KMS-11 (cell line): ENCODE measurements at regions not wholly inside any gene's neighbourhood (a gene's known extent, or its start where the extent isn't known, plus 50 kb on each side); places are given as distances from the start of the nearest gene placed in this dataset.

Experiments used
- H2AFZ ChIP-seq: fragments of 200-600 bp; sonication (generic); 2 replicates; pipeline ENCODE4 v1.6.1; 2016; ENCODE audit warnings: antibody characterized with exemption, mixed run types, low read depth
- H3K27ac ChIP-seq: fragments of 200-600 bp; sonication (generic); 2 replicates; pipeline ENCODE4 v1.6.1; 2016; ENCODE audit warnings: mild to moderate bottlenecking, mixed run types
- H3K27me3 ChIP-seq: fragments of 200-600 bp; sonication (generic); 2 replicates; pipeline ENCODE4 v1.6.1; 2017; ENCODE audit warnings: mild to moderate bottlenecking, low read depth, mixed run types, moderate library complexity; ENCODE audit not compliant: insufficient read depth
- H3K36me3 ChIP-seq: fragments of 200-600 bp; sonication (generic); 2 replicates; pipeline ENCODE4 v1.6.1; 2017; ENCODE audit warnings: mild to moderate bottlenecking, mixed run types; ENCODE audit not compliant: insufficient read depth
- H3K4me1 ChIP-seq: fragments of 200-600 bp; sonication (generic); 2 replicates; pipeline ENCODE4 v1.6.1; 2016; ENCODE audit warnings: mild to moderate bottlenecking, low read depth, mixed run types; ENCODE audit not compliant: poor library complexity, severe bottlenecking
- H3K4me2 ChIP-seq: fragments of 200-600 bp; sonication (generic); 2 replicates; pipeline ENCODE4 v1.7.0; 2016; ENCODE audit warnings: mild to moderate bottlenecking, mixed run types
- H3K4me3 ChIP-seq: fragments of 200-600 bp; sonication (generic); IDR thresholded peaks from 2 replicates; pipeline ENCODE4 v1.6.1; 2017; ENCODE audit warnings: low read depth, low read length, mixed read lengths; ENCODE audit not compliant: insufficient read depth
- H3K79me2 ChIP-seq: fragments of 200-600 bp; sonication (generic); 2 replicates; pipeline ENCODE4 v1.6.1; 2016; ENCODE audit warnings: low read depth, mixed run types; ENCODE audit not compliant: insufficient read depth
- H3K9ac ChIP-seq: fragments of 200-600 bp; sonication (generic); 2 replicates; pipeline ENCODE4 v1.6.1; 2016; ENCODE audit warnings: mild to moderate bottlenecking, mixed run types
- H4K20me1 ChIP-seq: fragments of 200-600 bp; sonication (generic); 2 replicates; pipeline ENCODE4 v1.6.1; 2016; ENCODE audit warnings: mild to moderate bottlenecking, mixed run types; ENCODE audit not compliant: insufficient read depth
- CTCF ChIP-seq: fragments of 200-600 bp; sonication (generic); conservative IDR thresholded peaks from 2 replicates; pipeline ENCODE4 v1.6.1; 2017; ENCODE audit warnings: low read depth, mild to moderate bottlenecking, antibody characterized with exemption, low read length, moderate library complexity, mixed read lengths

- Histone ChIP-seq H3K27ac (no peak overlapping the region), H3K27me3 (no peaks in the 10 kb centered on the region), H3K36me3 (no peaks in the 10 kb centered on the region), H4K20me1 (no peaks in the 10 kb centered on the region), H3K79me2 (no peaks in the 10 kb centered on the region), H2AFZ (no peak overlapping the region), H3K4me3 (no peak overlapping the region), H3K4me2 (no peak overlapping the region), H3K4me1 (no peaks in the 10 kb centered on the region), H3K9ac (no peak overlapping the region)
- no peak for TF ChIP-seq CTCF
Measured at GRCh38 chr13:22201375-22201925, 530.6 kb downstream of the FGF9 start.

- H3K27ac ChIP-seq: no peak overlapping the region
- H4K20me1 ChIP-seq: no peaks in the 10 kb centered on the region
- no peaks in the 10 kb centered on the region for H3K4me1 ChIP-seq
- H3K36me3 ChIP-seq: no peaks in the 10 kb centered on the region
- H3K79me2 ChIP-seq: no peaks in the 10 kb centered on the region
- no peak for TF ChIP-seq CTCF
- no peak overlapping the region for H3K4me3 ChIP-seq
- no peak overlapping the region for H2AFZ ChIP-seq
- no peak overlapping the region for H3K4me2 ChIP-seq
- H3K9ac ChIP-seq: no peak overlapping the region
- no peaks in the 10 kb centered on the region for H3K27me3 ChIP-seq
Measured at GRCh38 chr13:22210134-22210930, 539.5 kb downstream of the FGF9 start.

GRCh38 chr13:22211876-22212275 is 541.0 kb downstream of the FGF9 start:
- Histone ChIP-seq H3K36me3 (no peaks in the 10 kb centered on the region), H3K9ac (no peak overlapping the region), H3K79me2 (no peaks in the 10 kb centered on the region), H4K20me1 (no peaks in the 10 kb centered on the region), H3K4me1 (no peaks in the 10 kb centered on the region), H3K4me3 (no peak overlapping the region), H3K27ac (no peak overlapping the region), H3K4me2 (no peak overlapping the region), H3K27me3 (no peaks in the 10 kb centered on the region), H2AFZ (no peak overlapping the region)
- no peak for TF ChIP-seq CTCF

- Histone ChIP-seq H3K79me2 (no peaks in the 10 kb centered on the region), H3K36me3 (no peaks in the 10 kb centered on the region), H3K27me3 (no peaks in the 10 kb centered on the region), H2AFZ (no peak overlapping the region), H4K20me1 (no peaks in the 10 kb centered on the region), H3K27ac (no peak overlapping the region), H3K9ac (no peak overlapping the region), H3K4me1 (no peaks in the 10 kb centered on the region), H3K4me2 (no peak overlapping the region), H3K4me3 (no peak overlapping the region)
- TF ChIP-seq CTCF: no peak
Measured at GRCh38 chr13:22212576-22212975, 541.7 kb downstream of the FGF9 start.
